NCI-H446 treated with DMSO at 0.1 percent for 48 hours (cell line): ENCODE measurements at regions not wholly inside any gene's neighbourhood (a gene's known extent, or its start where the extent isn't known, plus 50 kb on each side); places are given as distances from the start of the nearest gene placed in this dataset.

Source experiments
- DNase-seq: peaks from one replicate; lab custom pipeline; 2025; lab: John Stamatoyannopoulos, UW

DNA sequence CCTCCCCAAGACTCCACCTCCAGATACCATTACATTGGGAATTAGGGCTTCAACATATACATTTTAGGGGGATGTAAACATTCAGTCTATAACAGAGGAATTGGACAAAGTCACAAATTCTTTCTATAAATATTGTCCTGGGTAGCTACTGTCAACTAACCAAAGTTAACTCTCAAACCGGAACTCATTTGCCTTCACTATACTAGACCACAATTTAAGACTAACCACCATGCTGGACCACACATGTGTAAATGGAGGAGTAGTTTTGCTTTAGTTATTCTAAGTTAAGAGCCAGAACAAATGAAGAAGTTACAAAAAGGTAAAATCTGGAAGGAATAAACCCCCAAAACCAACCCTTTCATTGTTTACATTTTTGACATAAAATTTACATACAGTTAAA is 222.8 kb downstream of the NDFIP2 start:
- no peak for DNase-seq

- DNase-seq = no peak
Measured at GRCh38 chr13:79695754-79696153, 214.8 kb downstream of the NDFIP2 start.

DNA sequence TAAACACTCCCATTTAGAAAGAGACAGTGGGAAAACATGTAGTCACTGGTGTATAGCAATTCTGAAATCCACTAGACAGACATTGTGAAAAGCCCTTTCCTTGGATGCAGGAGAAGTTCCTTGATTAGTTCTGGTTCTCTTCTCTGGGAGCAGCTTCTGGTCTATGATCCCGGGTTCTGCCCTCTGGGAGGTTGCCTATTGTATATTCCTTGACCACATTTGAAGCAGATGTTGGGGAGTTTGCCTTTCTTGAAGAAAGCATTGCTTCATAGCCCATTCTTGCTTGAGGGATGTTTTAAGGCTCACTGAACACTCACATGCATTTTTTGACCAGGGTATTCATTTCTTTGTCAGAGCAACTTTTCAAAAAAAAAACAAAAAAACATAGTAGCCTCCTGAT is 211.9 kb downstream of the NDFIP2 start:
- no peak for DNase-seq

DNA sequence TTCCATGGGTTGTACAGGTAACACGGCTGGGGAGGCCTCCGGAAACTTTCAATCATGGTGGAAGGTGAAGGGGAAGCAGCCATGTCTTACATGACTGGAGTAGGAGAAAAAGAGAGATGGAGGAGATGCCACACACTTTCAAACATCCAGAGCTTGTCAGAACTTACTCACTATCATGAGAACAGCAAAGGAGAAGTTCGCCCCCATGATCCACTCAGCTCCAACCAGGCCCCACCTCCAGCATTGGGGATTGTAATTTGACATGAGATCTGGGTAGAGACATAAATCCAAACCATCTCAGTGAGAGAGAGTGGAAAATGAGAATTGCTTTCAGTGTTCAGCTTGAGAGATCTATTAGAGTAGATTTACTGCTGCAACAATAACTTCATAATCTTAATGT is 210.9 kb downstream of the NDFIP2 start:
- no peak for DNase-seq

DNA sequence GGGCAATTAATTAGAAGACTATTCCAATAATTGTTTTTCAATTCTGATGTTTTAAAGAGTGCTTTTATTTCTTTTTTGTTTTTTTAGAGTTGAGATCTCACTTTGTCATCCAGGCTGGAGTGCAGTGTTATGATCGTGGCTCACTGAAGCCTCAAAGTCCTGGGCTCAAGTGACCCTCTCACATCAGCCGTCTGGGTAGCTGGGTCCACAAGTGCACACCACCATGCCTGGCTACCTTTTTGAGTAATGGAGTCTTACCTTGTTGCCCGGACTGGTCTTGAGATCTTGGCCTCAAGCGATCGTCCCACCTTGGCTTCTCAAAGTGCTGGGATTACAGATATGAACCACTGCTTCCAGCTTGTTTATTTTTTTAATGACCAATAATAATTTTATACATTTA is 207.8 kb downstream of the NDFIP2 start:
- DNase-seq = no peak

GRCh38 chr13:79686441-79686840 is 205.5 kb downstream of the NDFIP2 start:
- no peak for DNase-seq

DNA sequence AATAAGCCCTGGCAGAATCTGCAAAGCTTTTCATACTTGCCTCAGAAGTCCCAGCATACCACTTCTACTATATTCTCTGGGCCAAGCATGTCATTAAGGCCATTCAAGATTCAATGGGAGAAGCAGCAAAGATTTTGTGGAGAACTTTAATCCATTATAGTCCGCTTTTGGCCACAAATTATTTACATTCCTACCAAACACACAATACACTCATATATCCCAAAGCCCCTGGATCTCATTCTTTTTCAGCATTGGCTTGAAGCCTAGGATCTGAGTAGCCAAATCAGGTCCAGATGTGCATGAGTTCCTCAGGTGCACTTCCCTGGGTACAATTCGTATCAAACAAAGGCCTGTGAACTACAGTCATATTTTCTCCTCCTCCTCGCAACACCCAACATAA is 203.4 kb downstream of the NDFIP2 start:
- no peak for DNase-seq

GRCh38 chr13:79682164-79682563 is 201.2 kb downstream of the NDFIP2 start:
- DNase-seq = no peak

DNA sequence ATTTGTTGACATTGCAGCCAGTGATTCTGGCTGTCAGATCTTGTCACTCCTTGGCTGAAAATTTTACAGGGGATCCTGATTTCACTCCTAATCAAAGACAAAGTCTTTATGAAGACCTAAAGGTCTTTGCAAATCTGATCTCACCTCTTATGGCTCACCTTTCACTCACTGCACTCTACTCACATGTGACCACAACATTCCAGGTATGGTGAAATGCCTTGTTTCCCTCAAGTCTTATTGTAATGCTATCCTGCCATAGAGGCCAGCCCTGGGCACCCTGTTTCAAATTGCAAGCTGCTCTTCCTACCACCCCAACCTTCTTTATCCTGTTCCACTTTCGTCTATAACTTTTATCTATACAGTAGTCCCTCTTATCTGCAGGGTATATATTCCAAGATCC is 200.1 kb downstream of the NDFIP2 start:
- no peak for DNase-seq

GRCh38 chr13:79680485-79680884 is 199.5 kb downstream of the NDFIP2 start:
- DNase-seq = no peak

DNA sequence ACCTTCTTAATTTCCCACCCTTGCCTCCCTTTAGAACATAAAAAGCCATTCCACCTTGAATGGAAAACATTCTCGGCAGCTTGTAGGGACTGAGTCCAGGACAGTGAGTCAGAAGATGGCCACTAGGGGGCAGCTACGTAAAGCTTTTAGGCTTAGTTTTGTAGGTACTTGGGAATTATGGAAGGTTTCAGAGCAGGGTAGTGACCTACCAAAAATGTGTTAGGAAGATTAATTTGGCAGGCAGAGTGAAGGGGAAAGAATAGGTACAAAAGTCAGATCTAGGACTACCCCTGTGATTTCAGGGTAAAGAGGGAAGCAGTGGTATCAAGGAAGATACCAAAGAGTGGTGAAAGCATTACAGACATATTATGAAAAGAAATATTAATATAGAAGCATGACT is 198.4 kb downstream of the NDFIP2 start:
- DNase-seq = no peak

GRCh38 chr13:79678100-79678499 is 197.1 kb downstream of the NDFIP2 start:
- no peak for DNase-seq

DNA sequence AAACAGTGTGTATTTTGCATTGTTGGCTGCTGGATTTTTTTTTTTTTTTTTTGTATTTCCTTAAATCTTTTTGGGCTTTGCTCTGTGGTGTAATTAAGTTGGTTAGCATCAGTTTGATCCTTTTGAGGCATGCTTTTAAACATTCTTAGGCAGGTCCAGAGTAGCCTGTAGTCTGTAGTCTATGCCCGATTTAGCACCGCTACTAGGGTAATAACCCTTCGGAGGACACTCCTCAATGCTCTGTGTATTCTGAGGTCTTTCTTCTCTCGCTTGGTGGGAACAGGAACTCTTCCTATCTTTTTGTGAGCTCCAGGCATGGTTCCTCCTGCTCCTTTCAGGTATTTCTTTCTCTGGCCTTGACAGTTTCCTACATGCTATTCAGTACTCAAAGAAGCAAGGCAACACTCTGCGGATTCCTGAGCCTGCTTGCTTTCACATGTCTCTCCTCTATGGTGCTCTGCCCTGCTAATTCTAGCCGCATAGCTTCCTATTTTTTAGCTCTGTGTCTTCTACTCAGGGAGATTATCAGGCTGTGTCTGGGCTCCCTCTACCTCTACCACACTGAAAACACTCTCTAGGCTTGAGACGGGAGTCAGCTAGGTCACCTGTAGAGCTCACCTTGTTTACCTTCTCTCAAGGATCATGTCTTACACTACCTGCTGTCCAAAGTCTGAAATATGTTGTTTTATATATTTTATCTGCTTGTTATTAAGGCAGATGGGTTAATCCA is 195.1 kb downstream of the NDFIP2 start:
- DNase-seq = no peak

DNA sequence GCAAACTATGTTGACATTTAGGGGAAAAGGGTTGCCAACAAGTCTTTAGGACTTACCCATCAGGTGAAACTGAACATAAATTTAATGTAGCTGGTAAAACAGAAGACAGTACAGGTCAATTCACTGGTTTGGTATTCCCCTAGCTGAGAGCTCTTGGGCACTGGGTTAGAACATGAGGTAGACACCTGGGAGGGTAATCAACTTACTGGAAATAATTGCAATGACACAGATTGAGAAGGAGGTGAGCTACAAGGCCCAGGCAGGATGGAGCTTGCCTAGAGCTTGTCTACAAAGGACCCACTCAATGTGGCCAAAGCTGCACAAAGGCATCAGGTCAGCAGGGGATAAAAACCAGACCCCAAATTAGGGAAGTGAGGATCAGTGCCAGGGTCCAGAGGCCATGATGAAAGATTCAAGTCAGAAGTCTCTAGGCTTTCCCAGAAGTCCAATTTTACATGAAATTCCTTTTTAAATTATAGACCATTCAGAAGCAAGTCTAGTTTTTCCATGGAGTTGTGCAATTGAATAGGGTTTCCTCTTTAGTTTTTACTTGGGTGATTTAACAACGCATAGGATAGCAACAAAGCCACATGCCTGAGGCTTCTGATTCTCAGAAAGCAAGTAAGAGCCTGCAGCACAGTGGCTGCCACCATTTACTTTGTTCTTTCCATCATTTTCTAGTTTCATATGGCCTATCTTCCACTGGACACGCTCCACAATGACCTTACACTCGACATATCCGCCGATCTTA is 194.0 kb downstream of the NDFIP2 start:
- no peak for DNase-seq

DNA sequence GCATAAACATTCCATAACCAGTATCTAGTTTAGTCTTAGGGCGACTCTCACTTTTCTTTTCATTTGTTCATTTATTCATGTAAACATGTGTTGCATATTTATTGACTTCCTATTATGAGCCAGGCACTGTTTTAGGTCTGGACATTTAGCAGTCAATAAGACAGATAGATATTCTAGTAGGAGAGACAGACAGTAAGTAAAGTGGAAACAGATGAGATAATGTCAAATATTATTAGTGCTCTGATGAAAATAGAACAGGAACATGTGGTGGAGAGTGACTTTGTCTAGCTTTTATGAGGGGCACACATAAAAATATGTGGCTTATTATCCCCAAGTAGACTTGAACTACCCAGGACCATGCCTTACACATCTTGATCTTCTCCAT is 193.0 kb downstream of the NDFIP2 start:
- DNase-seq = no peak

DNA sequence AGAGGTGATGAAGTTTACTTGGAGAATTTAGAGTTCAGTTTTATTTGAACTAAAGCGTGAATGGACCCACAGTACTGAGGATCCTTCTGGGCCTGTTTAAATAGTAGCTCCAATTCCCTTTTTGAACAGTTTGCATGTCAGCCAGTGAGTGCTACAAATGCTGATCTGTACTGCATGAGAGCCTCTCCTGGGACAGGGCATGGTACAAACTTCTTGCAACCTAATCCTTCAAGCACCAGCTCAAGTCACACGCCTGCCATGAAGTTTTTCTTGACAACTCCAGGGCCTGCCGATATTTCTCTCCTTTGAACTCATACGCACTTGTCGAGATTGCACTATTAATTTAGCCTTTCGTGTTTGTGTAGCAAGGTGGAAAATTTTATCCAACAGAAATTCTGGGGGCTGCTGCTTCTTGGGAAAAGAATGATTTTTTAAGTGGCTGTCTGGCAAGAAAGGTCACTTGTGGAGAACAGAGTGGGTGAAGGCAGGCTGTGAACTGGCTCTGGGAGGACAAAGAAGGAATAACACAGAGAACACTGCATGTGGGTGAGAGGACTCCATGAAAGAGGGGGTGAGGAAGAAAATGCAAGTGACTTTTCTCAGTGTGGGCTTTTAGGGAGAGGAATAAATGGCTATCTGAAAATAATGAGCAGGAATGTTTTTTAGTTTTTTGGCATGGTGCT is 192.5 kb downstream of the NDFIP2 start:
- DNase-seq = no peak

GRCh38 chr13:79671420-79671819 is 190.5 kb downstream of the NDFIP2 start:
- no peak for DNase-seq

GRCh38 chr13:79668201-79668752 is 187.3 kb downstream of the NDFIP2 start:
- no peak for DNase-seq

GRCh38 chr13:79667771-79668170 is 186.8 kb downstream of the NDFIP2 start:
- DNase-seq = no peak

DNA sequence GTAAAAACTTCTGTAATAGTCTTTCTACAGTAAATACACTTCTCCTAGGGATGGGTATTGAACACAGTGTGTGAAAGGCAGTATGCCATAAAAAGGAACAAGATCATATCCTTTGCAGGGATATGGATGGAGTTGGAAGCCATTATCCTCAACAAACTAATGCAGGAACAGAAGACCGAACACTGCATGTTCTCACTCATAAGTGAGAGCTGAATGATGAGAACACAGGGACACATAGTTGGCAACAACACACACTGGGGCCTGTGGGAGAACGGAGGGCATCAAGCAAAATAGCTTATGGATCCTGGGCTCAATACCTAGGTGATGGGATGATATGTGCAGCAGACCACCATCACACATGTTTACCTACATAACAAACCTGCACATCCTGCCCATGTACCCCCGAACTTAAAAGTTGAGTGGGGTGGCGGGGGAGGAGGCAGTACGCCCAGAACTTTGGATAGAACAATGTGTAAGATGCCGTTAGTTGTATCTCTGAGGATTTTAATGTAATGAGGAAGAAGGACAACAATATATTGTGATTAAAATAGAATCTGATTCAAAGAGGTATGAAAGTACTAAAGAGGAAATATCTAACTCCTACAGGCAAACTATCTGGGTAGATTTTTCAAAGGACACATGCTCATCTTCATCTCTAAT is 183.2 kb downstream of the NDFIP2 start:
- DNase-seq = no peak

DNA sequence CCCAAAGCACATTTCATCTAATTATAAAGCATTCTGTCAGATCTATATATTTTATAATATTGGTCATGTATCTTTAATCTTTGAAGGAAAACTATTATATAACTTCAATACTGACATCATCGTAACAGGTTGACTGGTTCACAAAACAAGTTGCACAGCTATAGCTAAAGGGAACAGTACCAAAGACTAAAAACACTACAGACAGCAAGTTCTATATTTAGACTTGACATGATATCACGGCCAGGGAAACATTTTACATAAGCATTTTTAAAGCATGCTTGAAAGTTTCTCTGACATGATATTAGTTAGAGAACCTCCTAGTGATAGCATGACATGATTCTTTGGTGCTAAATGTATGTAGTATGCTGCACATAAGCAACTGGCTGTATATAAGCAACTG is 182.5 kb downstream of the NDFIP2 start:
- no peak for DNase-seq

GRCh38 chr13:79662882-79663281 is 181.9 kb downstream of the NDFIP2 start:
- DNase-seq = no peak
